Vagina (tissue), 2 donors: ENCODE measurements at regions not wholly inside any gene's neighbourhood (a gene's known extent, or its start where the extent isn't known, plus 50 kb on each side); places are given as distances from the start of the nearest gene placed in this dataset.
"Not testable (repeated sequence)": the region's sequence is repeated elsewhere in the genome, so short reads cannot be mapped to it uniquely, and the experiment has no call there.

Source experiments
- DNase-seq, 2 donors: peaks; one replicate each; pipeline ENCODE4 v3.0.0-alpha.2; 2017; ENCODE audit errors: extremely low spot score in 2 of 2
- H3K27ac ChIP-seq: fragments of 200-600 bp; sonication (generic); one replicate; pipeline ENCODE4 v1.5.1; 2019
- H3K27me3 ChIP-seq: fragments of 200-600 bp; sonication (generic); one replicate; pipeline ENCODE4 v1.5.1; 2019
- H3K36me3 ChIP-seq, 2 donors: fragments of 200-600 bp; sonication (generic); one replicate each; pipeline ENCODE4 v1.5.1; 2017 to 2019
- H3K4me1 ChIP-seq: fragments of 200-600 bp; sonication (generic); one replicate; pipeline ENCODE4 v1.5.1; 2019
- H3K4me3 ChIP-seq, 2 donors: fragments of 200-600 bp; sonication (generic); 1 replicate in 1 of 2; 2 replicates in 1 of 2; pipeline ENCODE4 v1.5.1; 2016 to 2019
- H3K9me3 ChIP-seq: fragments of 200-600 bp; sonication (generic); one replicate; pipeline ENCODE4 v1.5.1; 2019
- CTCF ChIP-seq, 3 experiments: fragments of 450-650 bp in 2 of 3; fragments of 200-600 bp in 1 of 3; sonication (generic) in 1 of 3; IDR thresholded peaks; one replicate each; pipeline ENCODE4 v1.5.1; 2017 to 2019; ENCODE audit warnings: antibody characterized with exemption in 3 of 3, mild to moderate bottlenecking in 2 of 3, moderate library complexity in 2 of 3
- POLR2A ChIP-seq, 2 donors: fragments of 450-650 bp; IDR thresholded peaks; one replicate each; pipeline ENCODE4 v1.6.1; 2017; ENCODE audit warnings: antibody characterized with exemption in 2 of 2, mild to moderate bottlenecking in 2 of 2, moderate library complexity in 2 of 2
- POLR2AphosphoS5 ChIP-seq, 2 donors: sonication (generic); formaldehyde crosslinking; IDR thresholded peaks; one replicate each; pipeline ENCODE4 v1.9.0; 2017; ENCODE audit warnings: antibody characterized with exemption in 2 of 2, mild to moderate bottlenecking in 2 of 2, low read depth in 1 of 2; ENCODE audit not compliant: insufficient read depth in 1 of 2
- intact Hi-C: fragments of 100-400 bp; cut with DNase I; formaldehyde crosslinking; loops from one replicate; pipeline ENCODE4 v1.15.1; 2023

GRCh38 chr11:96744697-96745096 lies 354.9 kb downstream of the JRKL start:
- TF ChIP-seq POLR2A (IDR thresholded peaks at IDR 0.05): no peak
- H3K4me3 ChIP-seq: no peak overlapping the region
- no peak overlapping the region for H3K27ac ChIP-seq
- no peaks in the 10 kb centered on the region for H3K4me1 ChIP-seq
- no peak for DNase-seq
- no peaks in the 10 kb centered on the region for H3K36me3 ChIP-seq
- no peaks in the 10 kb centered on the region for H3K9me3 ChIP-seq
- H3K27me3 ChIP-seq: no peaks in the 10 kb centered on the region
- intact Hi-C loops: no loop called here

GRCh38 chr11:96748639-96749370 lies 359.0 kb downstream of the JRKL start:
- Histone ChIP-seq H3K27me3 (no peaks in the 10 kb centered on the region), H3K4me3 (no peak overlapping the region), H3K27ac (no peak overlapping the region), H3K9me3 (no peaks in the 10 kb centered on the region), H3K4me1 (no peaks in the 10 kb centered on the region), H3K36me3 (no peaks in the 10 kb centered on the region)
- intact Hi-C loops: no loop called here
- no peak for TF ChIP-seq POLR2A (IDR thresholded peaks at IDR 0.05)
- TF ChIP-seq POLR2AphosphoS5 (IDR thresholded peaks at IDR 0.05; ENCODE audit: insufficient read depth in 1 of 2, low read depth in 1 of 2): no peak
- TF ChIP-seq CTCF (IDR thresholded peaks at IDR 0.05): no peak
- DNase-seq: no peak

- H3K4me1 ChIP-seq, H3K27ac ChIP-seq, H3K36me3 ChIP-seq, DNase-seq, H3K9me3 ChIP-seq, H3K4me3 ChIP-seq, intact Hi-C loops, H3K27me3 ChIP-seq: not testable (repeated sequence)
These were observed 362.0 kb downstream of the JRKL start for GRCh38 chr11:96751807-96752206.

GRCh38 chr11:96752221-96752620 lies 362.4 kb downstream of the JRKL start:
- Histone ChIP-seq H3K4me3 (no peak overlapping the region), H3K4me1 (no peaks in the 10 kb centered on the region), H3K9me3 (no peaks in the 10 kb centered on the region), H3K36me3 (no peaks in the 10 kb centered on the region), H3K27me3 (no peaks in the 10 kb centered on the region), H3K27ac (no peak overlapping the region)
- no peak for DNase-seq
- intact Hi-C loops: no loop called here
- TF ChIP-seq POLR2AphosphoS5 (IDR thresholded peaks at IDR 0.05; ENCODE audit: insufficient read depth in 1 of 2, low read depth in 1 of 2) (no peak), CTCF (IDR thresholded peaks at IDR 0.05) (no peak)

GRCh38 chr11:96753997-96754396 lies 364.2 kb downstream of the JRKL start:
- no peaks in the 10 kb centered on the region for H3K9me3 ChIP-seq
- no peaks in the 10 kb centered on the region for H3K4me1 ChIP-seq
- H3K36me3 ChIP-seq: no peaks in the 10 kb centered on the region
- no peak overlapping the region for H3K4me3 ChIP-seq
- no peak for DNase-seq
- H3K27ac ChIP-seq: no peak overlapping the region
- no peak for TF ChIP-seq CTCF (IDR thresholded peaks at IDR 0.05)
- no peak for TF ChIP-seq POLR2AphosphoS5 (IDR thresholded peaks at IDR 0.05; ENCODE audit: insufficient read depth in 1 of 2, low read depth in 1 of 2)
- no peak for TF ChIP-seq POLR2A (IDR thresholded peaks at IDR 0.05)
- intact Hi-C loops: no loop called here
- no peaks in the 10 kb centered on the region for H3K27me3 ChIP-seq

- H3K4me1 ChIP-seq: no peaks in the 10 kb centered on the region
- H3K4me3 ChIP-seq: no peak overlapping the region
- intact Hi-C loops: no loop called here
- no peaks in the 10 kb centered on the region for H3K36me3 ChIP-seq
- DNase-seq: no peak
- no peak for TF ChIP-seq POLR2AphosphoS5 (IDR thresholded peaks at IDR 0.05; ENCODE audit: insufficient read depth in 1 of 2, low read depth in 1 of 2)
- no peak for TF ChIP-seq CTCF (IDR thresholded peaks at IDR 0.05)
- no peak for TF ChIP-seq POLR2A (IDR thresholded peaks at IDR 0.05)
- H3K9me3 ChIP-seq: no peaks in the 10 kb centered on the region
- no peaks in the 10 kb centered on the region for H3K27me3 ChIP-seq
- no peak overlapping the region for H3K27ac ChIP-seq
These were observed 365.4 kb downstream of the JRKL start for GRCh38 chr11:96755209-96755608.
